ENCODE measurements at regions not wholly inside any gene's neighbourhood (a gene's known extent, or its start where the extent isn't known, plus 50 kb on each side); places are given as distances from the start of the nearest gene placed in this dataset.

- Histone ChIP-seq H3K27ac (replicated peaks) (no peak overlapping the region), H3K27me3 (ENCODE audit: insufficient read depth, poor library complexity, severe bottlenecking) (no peaks in the 10 kb centered on the region), H3K4me3 (replicated peaks; ENCODE audit: insufficient read depth, low read length) (no peak overlapping the region)
- TF ChIP-seq POLR2AphosphoS5 (IDR thresholded peaks at IDR 0.05; ENCODE audit: low read depth) = no peak
- TF ChIP-seq CTCF (IDR thresholded peaks at IDR 0.05; ENCODE audit: insufficient read depth, low read length) = no peak
- TF ChIP-seq REST (IDR thresholded peaks at IDR 0.05; ENCODE audit: insufficient replicate concordance, low read depth) = no peak
- no peak for TF ChIP-seq SPI1 (IDR thresholded peaks at IDR 0.05; ENCODE audit: borderline replicate concordance, low read depth)
- TF ChIP-seq GABPA (IDR thresholded peaks at IDR 0.05; ENCODE audit: low read depth) = no peak
- DNase-seq (ENCODE audit: low read depth in 1 of 2, low spot score in 1 of 2) = no peak
These were observed 70.4 kb upstream of the SFSWAP start for GRCh38 chr12:131640525-131640924.

GRCh38 chr12:131641315-131641714 lies 69.6 kb upstream of the SFSWAP start:
- Histone ChIP-seq H3K27me3 (ENCODE audit: insufficient read depth, poor library complexity, severe bottlenecking) (no peaks in the 10 kb centered on the region), H3K27ac (replicated peaks) (no peak overlapping the region), H3K4me3 (replicated peaks; ENCODE audit: insufficient read depth, low read length) (no peak overlapping the region)
- TF ChIP-seq REST (IDR thresholded peaks at IDR 0.05; ENCODE audit: insufficient replicate concordance, low read depth) (no peak), POLR2AphosphoS5 (IDR thresholded peaks at IDR 0.05; ENCODE audit: low read depth) (no peak), SPI1 (IDR thresholded peaks at IDR 0.05; ENCODE audit: borderline replicate concordance, low read depth) (no peak), CTCF (IDR thresholded peaks at IDR 0.05; ENCODE audit: insufficient read depth, low read length) (no peak), GABPA (IDR thresholded peaks at IDR 0.05; ENCODE audit: low read depth) (no peak)
- no peak for DNase-seq (ENCODE audit: low read depth in 1 of 2, low spot score in 1 of 2)

- TF ChIP-seq POLR2AphosphoS5 (IDR thresholded peaks at IDR 0.05; ENCODE audit: low read depth) = no peak
- TF ChIP-seq SPI1 (IDR thresholded peaks at IDR 0.05; ENCODE audit: borderline replicate concordance, low read depth) = no peak
- Histone ChIP-seq H3K27ac (replicated peaks) (no peak overlapping the region), H3K4me3 (replicated peaks; ENCODE audit: insufficient read depth, low read length) (no peak overlapping the region), H3K27me3 (ENCODE audit: insufficient read depth, poor library complexity, severe bottlenecking) (no peaks in the 10 kb centered on the region)
- no peak for DNase-seq (ENCODE audit: low read depth in 1 of 2, low spot score in 1 of 2)
These were observed 68.8 kb upstream of the SFSWAP start for GRCh38 chr12:131642101-131642540.

GRCh38 chr12:131642771-131643170 lies 68.1 kb upstream of the SFSWAP start:
- no peaks in the 10 kb centered on the region for H3K27me3 ChIP-seq (ENCODE audit: insufficient read depth, poor library complexity, severe bottlenecking)
- H3K4me3 ChIP-seq (replicated peaks; ENCODE audit: insufficient read depth, low read length) = no peak overlapping the region
- no peak for TF ChIP-seq CTCF (IDR thresholded peaks at IDR 0.05; ENCODE audit: insufficient read depth, low read length)
- TF ChIP-seq POLR2AphosphoS5 (IDR thresholded peaks at IDR 0.05; ENCODE audit: low read depth) = no peak
- no peak for TF ChIP-seq REST (IDR thresholded peaks at IDR 0.05; ENCODE audit: insufficient replicate concordance, low read depth)
- no peak for TF ChIP-seq SPI1 (IDR thresholded peaks at IDR 0.05; ENCODE audit: borderline replicate concordance, low read depth)
- TF ChIP-seq GABPA (IDR thresholded peaks at IDR 0.05; ENCODE audit: low read depth) = no peak
- DNase-seq (ENCODE audit: low read depth in 1 of 2, low spot score in 1 of 2) = no peak
- no peak overlapping the region for H3K27ac ChIP-seq (replicated peaks)
